Trophoblast cell (in vitro differentiated cells and primary cell): ENCODE measurements at regions not wholly inside any gene's neighbourhood (a gene's known extent, or its start where the extent isn't known, plus 50 kb on each side); places are given as distances from the start of the nearest gene placed in this dataset.
"Not testable (repeated sequence)": the region's sequence is repeated elsewhere in the genome, so short reads cannot be mapped to it uniquely, and the experiment has no call there.

Experiments used
- DNase-seq, 2 donors: peaks; one replicate each; pipeline ENCODE4 v3.0.0-alpha.2; 2016
- H2AFZ ChIP-seq: 2 replicates; pipeline ENCODE4 v1.6.1; 2013; ENCODE audit warnings: low read length, moderate library complexity, mild to moderate bottlenecking; ENCODE audit not compliant: insufficient read depth, poor library complexity
- H2AK5ac ChIP-seq: 2 replicates; pipeline ENCODE4 v1.6.1; 2013; ENCODE audit warnings: mild to moderate bottlenecking, low read length
- H2BK120ac ChIP-seq: 2 replicates; pipeline ENCODE4 v1.6.1; 2013; ENCODE audit warnings: low read length, mild to moderate bottlenecking, moderate library complexity; ENCODE audit not compliant: insufficient read depth, poor library complexity
- H2BK12ac ChIP-seq: 2 replicates; pipeline ENCODE4 v1.6.1; 2013; ENCODE audit warnings: mild to moderate bottlenecking, low read length, moderate library complexity
- H2BK5ac ChIP-seq: 2 replicates; pipeline ENCODE4 v1.6.1; 2013; ENCODE audit warnings: low read length, low read depth, moderate library complexity, mild to moderate bottlenecking; ENCODE audit not compliant: poor library complexity
- H3K14ac ChIP-seq: 2 replicates; pipeline ENCODE4 v1.6.1; 2013; ENCODE audit warnings: mild to moderate bottlenecking, low read length
- H3K18ac ChIP-seq: 2 replicates; pipeline ENCODE4 v1.6.1; 2013; ENCODE audit warnings: mild to moderate bottlenecking, low read length
- H3K23ac ChIP-seq: 2 replicates; pipeline ENCODE4 v1.6.1; 2013; ENCODE audit warnings: low read length
- H3K27ac ChIP-seq: 2 replicates; pipeline ENCODE4 v1.5.1; 2013; ENCODE audit warnings: low read depth, mild to moderate bottlenecking, inconsistent platforms, low read length, moderate library complexity
- H3K27me3 ChIP-seq: 2 replicates; pipeline ENCODE4 v1.6.1; 2013; ENCODE audit warnings: inconsistent platforms, mild to moderate bottlenecking, low read length, moderate library complexity; ENCODE audit not compliant: insufficient read depth
- H3K36me3 ChIP-seq, 2 experiments: 1 replicate in 1 of 2; 2 replicates in 1 of 2; pipeline ENCODE4 v1.6.1; 2013; ENCODE audit warnings: low read length in 2 of 2, mild to moderate bottlenecking in 2 of 2, moderate library complexity in 1 of 2; ENCODE audit not compliant: insufficient read depth in 2 of 2, control insufficient read depth in 1 of 2
- H3K4ac ChIP-seq: 2 replicates; pipeline ENCODE4 v1.6.1; 2013; ENCODE audit warnings: low read depth, mild to moderate bottlenecking, low read length, moderate library complexity
- H3K4me1 ChIP-seq, 2 experiments: 1 replicate in 1 of 2; 2 replicates in 1 of 2; pipeline ENCODE4 v1.6.1; 2013; ENCODE audit warnings: low read length in 2 of 2, mild to moderate bottlenecking in 2 of 2, moderate library complexity in 1 of 2; ENCODE audit not compliant: insufficient read depth in 2 of 2, control insufficient read depth in 1 of 2
- H3K4me2 ChIP-seq: 2 replicates; pipeline ENCODE4 v1.6.1; 2013; ENCODE audit warnings: inconsistent platforms, mild to moderate bottlenecking, low read length, moderate library complexity
- H3K4me3 ChIP-seq: 2 replicates; pipeline ENCODE4 v1.5.1; 2013; ENCODE audit warnings: mild to moderate bottlenecking, low read depth, low read length, inconsistent platforms
- H3K79me1 ChIP-seq: one replicate; pipeline ENCODE4 v1.6.1; 2013; ENCODE audit warnings: low read length
- H3K79me2 ChIP-seq: 2 replicates; pipeline ENCODE4 v1.6.1; 2013; ENCODE audit warnings: low read length, mild to moderate bottlenecking; ENCODE audit not compliant: control insufficient read depth, insufficient read depth, poor library complexity
- H3K9ac ChIP-seq: 2 replicates; pipeline ENCODE4 v1.6.1; 2013; ENCODE audit warnings: mild to moderate bottlenecking, low read length
- H3K9me3 ChIP-seq: 2 replicates; pipeline ENCODE4 v1.6.1; 2013; ENCODE audit warnings: low read depth, mild to moderate bottlenecking, control low read depth, inconsistent platforms, low read length; ENCODE audit not compliant: insufficient read depth
- H4K12ac ChIP-seq: 2 replicates; pipeline ENCODE4 v1.6.1; 2013; ENCODE audit warnings: low read depth, mild to moderate bottlenecking, low read length, moderate library complexity
- H4K8ac ChIP-seq: 2 replicates; pipeline ENCODE4 v1.6.1; 2013; ENCODE audit warnings: low read depth, mild to moderate bottlenecking, low read length, moderate library complexity
- H4K91ac ChIP-seq: one replicate; pipeline ENCODE4 v1.6.1; 2013; ENCODE audit warnings: low read depth, mild to moderate bottlenecking, low read length, moderate library complexity
- WGBS: extraction: QIAGEN DNeasy Blood & Tissue Kit; methylation state at CpG from one replicate; pipeline ENCODE4 v1.1.7; 2013; ENCODE audit warnings: missing lambda C conversion rate; ENCODE audit not compliant: insufficient read length, insufficient coverage; ENCODE audit errors: extremely low coverage; 5-methylcytosine and 5-hydroxymethylcytosine counted together

DNA sequence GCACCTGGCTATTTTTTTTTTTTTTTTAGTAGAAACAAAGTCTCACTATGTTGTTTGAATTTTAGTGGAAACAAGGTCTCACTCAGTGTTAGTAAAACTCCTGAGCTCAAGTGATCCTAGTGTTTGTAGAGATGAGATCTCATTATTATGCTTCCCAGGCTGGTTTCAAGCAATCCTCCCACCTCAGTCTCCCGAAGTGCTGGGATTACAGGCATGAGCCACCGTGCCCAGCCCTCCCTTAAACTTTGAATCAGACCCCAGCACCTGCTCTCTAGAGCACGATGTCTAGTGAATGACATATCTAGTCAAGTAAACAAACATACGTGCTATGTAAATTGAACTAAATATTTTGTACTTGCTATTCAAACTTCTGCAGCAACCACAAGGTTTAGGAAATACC lies 105.6 kb upstream of the MYO3A start:
- WGBS: no CpG with 5 or more reads among the region's 4 CpGs
- Histone ChIP-seq H3K79me1 (no peaks in the 10 kb centered on the region), H2BK12ac (no peak overlapping the region), H3K4ac (no peak overlapping the region), H3K9me3 (peaks cover 1% of the 10 kb centered on the region), H3K27me3 (no peaks in the 10 kb centered on the region), H2BK120ac (no peak overlapping the region), H4K12ac (no peak overlapping the region), H3K14ac (no peak overlapping the region), H3K4me1 (no peaks in the 10 kb centered on the region), H3K23ac (no peak overlapping the region), H3K9ac (no peak overlapping the region), H4K91ac (no peak overlapping the region), H2AFZ (no peak overlapping the region), H3K4me3 (no peak overlapping the region), H3K27ac (no peak overlapping the region), H3K36me3 (no peaks in the 10 kb centered on the region), H3K18ac (no peak overlapping the region), H3K4me2 (no peak overlapping the region), H2BK5ac (no peak overlapping the region), H2AK5ac (no peak overlapping the region), H3K79me2 (no peaks in the 10 kb centered on the region), H4K8ac (no peak overlapping the region)
- no peak for DNase-seq

DNA sequence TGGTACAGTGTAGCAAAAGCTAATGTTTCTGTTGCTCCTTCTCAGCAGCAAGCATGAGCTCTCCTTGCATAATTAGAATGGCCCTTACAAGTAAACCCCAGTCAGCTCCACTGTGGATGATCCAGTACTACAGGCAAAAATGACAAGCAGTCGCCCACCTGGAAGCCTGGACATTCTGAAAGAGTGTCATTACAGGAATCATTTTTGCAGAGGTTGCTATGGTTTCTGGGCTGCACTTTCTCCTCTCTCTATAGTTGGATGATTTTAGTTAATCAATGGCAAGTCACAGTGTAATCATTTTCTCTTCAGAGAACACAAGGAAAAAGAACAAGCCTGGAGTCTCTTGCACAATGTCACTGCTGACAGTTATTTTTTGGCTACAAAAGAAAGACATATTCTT lies 102.9 kb upstream of the MYO3A start:
- Histone ChIP-seq H3K4me2 (no peak overlapping the region), H2BK120ac (no peak overlapping the region), H2BK12ac (no peak overlapping the region), H2AK5ac (no peak overlapping the region), H2BK5ac (no peak overlapping the region), H3K79me1 (no peaks in the 10 kb centered on the region), H3K4me3 (no peak overlapping the region), H4K8ac (no peak overlapping the region), H4K91ac (no peak overlapping the region), H3K27me3 (no peaks in the 10 kb centered on the region), H4K12ac (no peak overlapping the region), H2AFZ (no peak overlapping the region), H3K23ac (no peak overlapping the region), H3K36me3 (no peaks in the 10 kb centered on the region), H3K14ac (no peak overlapping the region), H3K79me2 (no peaks in the 10 kb centered on the region), H3K9me3 (no peaks in the 10 kb centered on the region), H3K4me1 (no peaks in the 10 kb centered on the region), H3K4ac (no peak overlapping the region), H3K18ac (no peak overlapping the region), H3K27ac (no peak overlapping the region), H3K9ac (no peak overlapping the region)
- DNase-seq: no peak
- no CpG with 5 or more reads among the region's 1 CpG for WGBS

DNA sequence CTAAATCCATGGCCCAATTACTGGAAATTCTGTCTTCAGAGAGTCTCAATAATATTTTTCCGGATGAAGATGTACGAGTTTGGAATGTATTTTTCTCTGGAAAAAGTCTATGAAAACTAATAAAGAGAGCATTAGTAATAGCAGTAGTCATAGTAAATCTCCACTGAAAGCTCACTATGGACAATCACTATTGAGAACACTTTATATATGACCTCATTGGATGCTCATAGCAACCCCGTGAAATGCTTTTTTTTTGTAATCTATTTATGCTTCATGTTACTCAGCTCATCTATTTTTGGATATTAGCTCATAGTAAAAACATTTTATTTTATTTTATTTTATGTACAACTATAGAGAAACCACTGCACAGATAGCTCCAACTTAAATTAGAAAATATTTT lies 94.3 kb upstream of the MYO3A start:
- no peaks in the 10 kb centered on the region for H3K27me3 ChIP-seq
- no peak overlapping the region for H2AFZ ChIP-seq
- H4K91ac ChIP-seq: no peak overlapping the region
- H3K4me2 ChIP-seq: no peak overlapping the region
- H4K12ac ChIP-seq: no peak overlapping the region
- no peak overlapping the region for H3K9ac ChIP-seq
- no peak overlapping the region for H2BK12ac ChIP-seq
- no peak overlapping the region for H3K4ac ChIP-seq
- no peak overlapping the region for H4K8ac ChIP-seq
- no peaks in the 10 kb centered on the region for H3K9me3 ChIP-seq
- H3K14ac ChIP-seq: no peak overlapping the region
- no peak overlapping the region for H3K27ac ChIP-seq
- no peaks in the 10 kb centered on the region for H3K79me1 ChIP-seq
- no CpG with 5 or more reads among the region's 3 CpGs for WGBS
- H2BK5ac ChIP-seq: no peak overlapping the region
- no peak overlapping the region for H3K18ac ChIP-seq
- H2BK120ac ChIP-seq: no peak overlapping the region
- no peak for DNase-seq
- H3K79me2 ChIP-seq: no peaks in the 10 kb centered on the region
- H3K4me1 ChIP-seq: no peaks in the 10 kb centered on the region
- no peak overlapping the region for H3K23ac ChIP-seq
- no peak overlapping the region for H3K4me3 ChIP-seq
- H2AK5ac ChIP-seq: no peak overlapping the region
- H3K36me3 ChIP-seq: no peaks in the 10 kb centered on the region

DNA sequence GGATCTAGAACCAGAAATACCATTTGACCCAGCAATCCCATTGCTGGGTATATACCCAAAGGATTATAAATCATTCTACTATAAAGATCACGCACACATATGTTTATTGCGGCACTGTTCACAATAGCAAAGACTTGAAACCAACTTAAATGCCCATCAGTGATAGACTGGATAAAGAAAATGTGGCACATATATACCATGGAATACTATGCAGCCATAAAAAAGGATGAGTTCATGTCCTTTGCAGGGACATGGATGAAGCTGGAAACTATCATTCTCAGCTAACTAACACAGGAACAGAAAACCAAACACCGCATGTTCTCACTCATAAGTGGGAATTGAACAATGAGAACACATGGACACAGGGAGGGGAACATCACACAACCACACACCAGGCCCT lies 93.2 kb upstream of the MYO3A start:
- not testable (repeated sequence) for H2AK5ac ChIP-seq, H3K27me3 ChIP-seq, H2BK120ac ChIP-seq, H3K4me1 ChIP-seq, H2AFZ ChIP-seq, H4K8ac ChIP-seq, H3K4me3 ChIP-seq, H3K18ac ChIP-seq, H3K27ac ChIP-seq, H4K12ac ChIP-seq, H3K23ac ChIP-seq, H3K36me3 ChIP-seq, H3K9me3 ChIP-seq, H3K79me1 ChIP-seq, DNase-seq, H3K14ac ChIP-seq, H4K91ac ChIP-seq, H3K4me2 ChIP-seq, H3K9ac ChIP-seq, H2BK12ac ChIP-seq, H3K79me2 ChIP-seq, H2BK5ac ChIP-seq, H3K4ac ChIP-seq
- WGBS: no CpG with 5 or more reads among the region's 3 CpGs
